ENCODE measurements at regions not wholly inside any gene's neighbourhood (a gene's known extent, or its start where the extent isn't known, plus 50 kb on each side); places are given as distances from the start of the nearest gene placed in this dataset.

DNA sequence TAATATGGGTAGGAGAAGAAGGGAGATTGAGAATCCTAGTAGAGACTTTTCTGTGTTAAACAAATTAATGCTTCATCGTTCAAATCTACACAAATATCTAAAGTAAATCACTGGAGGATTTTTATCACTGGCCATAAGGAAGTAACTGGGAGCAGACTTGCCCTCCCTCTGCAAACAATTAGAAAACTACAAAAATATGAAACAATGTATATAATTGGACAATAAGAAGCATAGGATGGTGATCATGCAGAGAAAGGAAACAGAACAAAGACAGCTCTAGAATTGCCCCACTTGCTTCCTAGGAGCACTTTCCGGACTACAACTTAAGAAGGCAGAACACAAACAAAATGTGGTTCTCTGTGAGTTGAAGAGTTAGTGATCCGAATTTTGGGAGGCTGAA, 452.7 kb upstream of the KLHL29 start:
- DNase-seq (ENCODE audit: low read depth in 1 of 2, low spot score in 1 of 2) (no peak), FAIRE-seq (no peak), ATAC-seq (no peak)
- ChIA-PET CTCF (interaction anchor here (0.8 to 1.2 kb wide), 2 partner anchors 46 to 51 kb away, joined by 3 to 4 read pairs; no protein-coding TSS in a partner anchor), POLR2A (no interaction called here)
- H3K27ac ChIP-seq, result no peak overlapping the region
- no peak for TF ChIP-seq EHMT2 (IDR thresholded peaks at IDR 0.05; ENCODE audit: low read depth)
- TF ChIP-seq KDM1A (IDR thresholded peaks at IDR 0.05; ENCODE audit: low read depth), result no peak
- TF ChIP-seq TP53 (CRISPR knock-in tag; IDR thresholded peaks at IDR 0.05), result no peak
- TF ChIP-seq HEYL (CRISPR knock-in tag; IDR thresholded peaks at IDR 0.05), result no peak
- TF ChIP-seq, protein P1, sequence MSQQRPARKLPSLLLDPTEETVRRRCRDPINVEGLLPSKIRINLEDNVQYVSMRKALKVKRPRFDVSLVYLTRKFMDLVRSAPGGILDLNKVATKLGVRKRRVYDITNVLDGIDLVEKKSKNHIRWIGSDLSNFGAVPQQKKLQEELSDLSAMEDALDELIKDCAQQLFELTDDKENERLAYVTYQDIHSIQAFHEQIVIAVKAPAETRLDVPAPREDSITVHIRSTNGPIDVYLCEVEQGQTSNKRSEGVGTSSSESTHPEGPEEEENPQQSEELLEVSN (IDR thresholded peaks at IDR 0.05; ENCODE audit: borderline replicate concordance, low read depth), result no peak
- TF ChIP-seq, protein P2, sequence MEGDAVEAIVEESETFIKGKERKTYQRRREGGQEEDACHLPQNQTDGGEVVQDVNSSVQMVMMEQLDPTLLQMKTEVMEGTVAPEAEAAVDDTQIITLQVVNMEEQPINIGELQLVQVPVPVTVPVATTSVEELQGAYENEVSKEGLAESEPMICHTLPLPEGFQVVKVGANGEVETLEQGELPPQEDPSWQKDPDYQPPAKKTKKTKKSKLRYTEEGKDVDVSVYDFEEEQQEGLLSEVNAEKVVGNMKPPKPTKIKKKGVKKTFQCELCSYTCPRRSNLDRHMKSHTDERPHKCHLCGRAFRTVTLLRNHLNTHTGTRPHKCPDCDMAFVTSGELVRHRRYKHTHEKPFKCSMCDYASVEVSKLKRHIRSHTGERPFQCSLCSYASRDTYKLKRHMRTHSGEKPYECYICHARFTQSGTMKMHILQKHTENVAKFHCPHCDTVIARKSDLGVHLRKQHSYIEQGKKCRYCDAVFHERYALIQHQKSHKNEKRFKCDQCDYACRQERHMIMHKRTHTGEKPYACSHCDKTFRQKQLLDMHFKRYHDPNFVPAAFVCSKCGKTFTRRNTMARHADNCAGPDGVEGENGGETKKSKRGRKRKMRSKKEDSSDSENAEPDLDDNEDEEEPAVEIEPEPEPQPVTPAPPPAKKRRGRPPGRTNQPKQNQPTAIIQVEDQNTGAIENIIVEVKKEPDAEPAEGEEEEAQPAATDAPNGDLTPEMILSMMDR (IDR thresholded peaks at IDR 0.05), result no peak
- TF ChIP-seq TFCP2L1 (CRISPR knock-in tag; IDR thresholded peaks at IDR 0.05), result no peak
- no peak for TF ChIP-seq RARB (CRISPR knock-in tag; IDR thresholded peaks at IDR 0.05)
- no peak for TF ChIP-seq HOXB5 (CRISPR knock-in tag; IDR thresholded peaks at IDR 0.05)
- no peak for TF ChIP-seq NFE2L2 (conservative IDR thresholded peaks at IDR 0.05; ENCODE audit: low read length)
- no peak for TF ChIP-seq RAD21 (conservative IDR thresholded peaks at IDR 0.05 in 1 of 2, IDR thresholded peaks at IDR 0.05 in 1 of 2)
- no peak for TF ChIP-seq HOXB13 (CRISPR knock-in tag; IDR thresholded peaks at IDR 0.05; ENCODE audit: low read depth)
- no peak for TF ChIP-seq JUN (IDR thresholded peaks at IDR 0.05)
- no peak for TF ChIP-seq BHLHE40 (IDR thresholded peaks at IDR 0.05; ENCODE audit: low read depth, low read length)
- no peak for TF ChIP-seq PHF8 (IDR thresholded peaks at IDR 0.05; ENCODE audit: borderline replicate concordance, low read depth)
- no peak for TF ChIP-seq ZSCAN20 (CRISPR knock-in tag; IDR thresholded peaks at IDR 0.05)
- TF ChIP-seq FOXS1 (CRISPR knock-in tag; IDR thresholded peaks at IDR 0.05), result no peak
- no peak for TF ChIP-seq POLR2A (IDR thresholded peaks at IDR 0.05; ENCODE audit: low read length)
- TF ChIP-seq FOSB (CRISPR knock-in tag; IDR thresholded peaks at IDR 0.05), result no peak
- no peak for TF ChIP-seq CHD4 (IDR thresholded peaks at IDR 0.05; ENCODE audit: borderline replicate concordance)
- H3K9me3 ChIP-seq, result no peaks in the 10 kb centered on the region
- no peak overlapping the region for H3K4me3 ChIP-seq
- H3K4me1 ChIP-seq, result no peaks in the 10 kb centered on the region
- WGBS (ENCODE audit: missing lambda C conversion rate), result 20% methylated on average over 3 of the region's 3 CpGs
- no peak overlapping the region for H3K4me2 ChIP-seq

DNA sequence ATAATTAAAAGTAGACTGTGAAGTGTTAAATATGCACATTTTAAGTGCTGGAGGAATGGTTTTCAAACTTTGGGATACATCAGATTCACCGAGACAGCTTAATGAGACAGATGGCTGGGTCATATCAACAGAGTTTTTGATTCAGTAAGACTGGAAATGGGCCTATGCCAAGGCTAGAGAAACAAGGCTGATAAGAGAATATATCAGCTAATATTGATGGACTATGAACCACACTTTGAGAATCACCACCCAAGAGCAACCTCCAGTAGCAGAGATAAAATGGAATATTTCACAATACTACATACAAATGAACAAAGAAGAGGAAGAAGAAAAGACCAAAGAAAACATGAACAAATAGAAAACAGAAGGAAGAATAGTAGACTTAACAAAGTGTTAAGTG, 450.2 kb upstream of the KLHL29 start:
- DNase-seq (ENCODE audit: low read depth in 1 of 2, low spot score in 1 of 2) (no peak), ATAC-seq (no peak), FAIRE-seq (no peak)
- Histone ChIP-seq H3K9me3 (no peaks in the 10 kb centered on the region), H3K4me2 (no peak overlapping the region), H3K27ac (no peak overlapping the region), H3K4me3 (no peak overlapping the region), H3K4me1 (no peaks in the 10 kb centered on the region)
- 18% methylated on average over 1 of the region's 1 CpG for WGBS (ENCODE audit: missing lambda C conversion rate)
- ChIA-PET CTCF (interaction anchor here (0.6 to 1.9 kb wide), 2 partner anchors 9 to 12 kb away, joined by 3 to 4 read pairs; no protein-coding TSS in a partner anchor), POLR2A (no interaction called here)
- TF ChIP-seq SREBF2 (IDR thresholded peaks at IDR 0.05), result no peak
- TF ChIP-seq, protein P3, sequence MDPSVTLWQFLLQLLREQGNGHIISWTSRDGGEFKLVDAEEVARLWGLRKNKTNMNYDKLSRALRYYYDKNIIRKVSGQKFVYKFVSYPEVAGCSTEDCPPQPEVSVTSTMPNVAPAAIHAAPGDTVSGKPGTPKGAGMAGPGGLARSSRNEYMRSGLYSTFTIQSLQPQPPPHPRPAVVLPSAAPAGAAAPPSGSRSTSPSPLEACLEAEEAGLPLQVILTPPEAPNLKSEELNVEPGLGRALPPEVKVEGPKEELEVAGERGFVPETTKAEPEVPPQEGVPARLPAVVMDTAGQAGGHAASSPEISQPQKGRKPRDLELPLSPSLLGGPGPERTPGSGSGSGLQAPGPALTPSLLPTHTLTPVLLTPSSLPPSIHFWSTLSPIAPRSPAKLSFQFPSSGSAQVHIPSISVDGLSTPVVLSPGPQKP (IDR thresholded peaks at IDR 0.05; ENCODE audit: low read depth, low read length), result no peak
- TF ChIP-seq RARB (CRISPR knock-in tag; IDR thresholded peaks at IDR 0.05), result no peak
- no peak for TF ChIP-seq BHLHE40 (IDR thresholded peaks at IDR 0.05; ENCODE audit: low read depth, low read length)
- TF ChIP-seq FOSB (CRISPR knock-in tag; IDR thresholded peaks at IDR 0.05), result no peak
- no peak for TF ChIP-seq MYC (IDR thresholded peaks at IDR 0.05; ENCODE audit: borderline replicate concordance, low read length)
- TF ChIP-seq RFX5 (IDR thresholded peaks at IDR 0.05), result no peak
- TF ChIP-seq, protein P4, sequence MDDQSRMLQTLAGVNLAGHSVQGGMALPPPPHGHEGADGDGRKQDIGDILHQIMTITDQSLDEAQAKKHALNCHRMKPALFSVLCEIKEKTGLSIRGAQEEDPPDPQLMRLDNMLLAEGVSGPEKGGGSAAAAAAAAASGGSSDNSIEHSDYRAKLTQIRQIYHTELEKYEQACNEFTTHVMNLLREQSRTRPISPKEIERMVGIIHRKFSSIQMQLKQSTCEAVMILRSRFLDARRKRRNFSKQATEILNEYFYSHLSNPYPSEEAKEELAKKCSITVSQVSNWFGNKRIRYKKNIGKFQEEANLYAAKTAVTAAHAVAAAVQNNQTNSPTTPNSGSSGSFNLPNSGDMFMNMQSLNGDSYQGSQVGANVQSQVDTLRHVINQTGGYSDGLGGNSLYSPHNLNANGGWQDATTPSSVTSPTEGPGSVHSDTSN (IDR thresholded peaks at IDR 0.05), result no peak
